Fibroblast of skin of left biceps (primary cell): ENCODE measurements at regions not wholly inside any gene's neighbourhood (a gene's known extent, or its start where the extent isn't known, plus 50 kb on each side); places are given as distances from the start of the nearest gene placed in this dataset.

Experiments used
- DNase-seq, 2 experiments: peaks; one replicate each; pipeline ENCODE4 v3.0.0-alpha.2; 2013; ENCODE audit warnings: low read depth in 2 of 2

GRCh38 chr6:126747728-126748540, 370.5 kb upstream of the RSPO3 start:
- DNase-seq, result peak; percentile 88 to 89

- DNase-seq, result peak; percentile 18 to 40
Measured at GRCh38 chr6:126753606-126754005, 364.9 kb upstream of the RSPO3 start.

GRCh38 chr6:126761854-126762253, 356.6 kb upstream of the RSPO3 start:
- DNase-seq, result no peak

- no peak for DNase-seq
Measured at GRCh38 chr6:126764104-126764503, 354.4 kb upstream of the RSPO3 start.

GRCh38 chr6:126764671-126765070, 353.8 kb upstream of the RSPO3 start:
- DNase-seq, result no peak

- DNase-seq, result no peak
Measured at GRCh38 chr6:126766820-126767219, 351.7 kb upstream of the RSPO3 start.

- DNase-seq, result peak in 1 of 2 experiments; percentile 9
Measured at GRCh38 chr6:126767711-126768110, 350.8 kb upstream of the RSPO3 start.

- no peak for DNase-seq
Measured at GRCh38 chr6:126770176-126770575, 348.3 kb upstream of the RSPO3 start.

GRCh38 chr6:126773112-126773805, 345.2 kb upstream of the RSPO3 start:
- no peak for DNase-seq

GRCh38 chr6:126779331-126779730, 339.1 kb upstream of the RSPO3 start:
- no peak for DNase-seq

- DNase-seq, result no peak
Measured at GRCh38 chr6:126781582-126781981, 336.9 kb upstream of the RSPO3 start.

- no peak for DNase-seq
Measured at GRCh38 chr6:126784161-126784790, 334.2 kb upstream of the RSPO3 start.

- DNase-seq, result peak in 1 of 2 experiments; percentile 17
Measured at GRCh38 chr6:126786262-126786661, 332.2 kb upstream of the RSPO3 start.

GRCh38 chr6:126787635-126788034, 330.8 kb upstream of the RSPO3 start:
- DNase-seq, result no peak

GRCh38 chr6:126788861-126789365, 329.6 kb upstream of the RSPO3 start:
- no peak for DNase-seq

GRCh38 chr6:126792340-126793085, 326.0 kb upstream of the RSPO3 start:
- DNase-seq, result no peak

GRCh38 chr6:126795161-126795560, 323.3 kb upstream of the RSPO3 start:
- DNase-seq, result no peak

- peak in 1 of 2 experiments; percentile 30 for DNase-seq
Measured at GRCh38 chr6:126797981-126798380, 320.5 kb upstream of the RSPO3 start.

GRCh38 chr6:126803769-126804168, 314.7 kb upstream of the RSPO3 start:
- DNase-seq, result no peak

GRCh38 chr6:126804332-126805064, 314.0 kb upstream of the RSPO3 start:
- DNase-seq, result peak in 1 of 2 experiments; percentile 18

- peak; percentile 42 to 44 for DNase-seq
Measured at GRCh38 chr6:126805861-126806260, 312.6 kb upstream of the RSPO3 start.
